NCI-H187 (cell line): ENCODE measurements at regions not wholly inside any gene's neighbourhood (a gene's known extent, or its start where the extent isn't known, plus 50 kb on each side); places are given as distances from the start of the nearest gene placed in this dataset.
"Not testable (repeated sequence)": the region's sequence is repeated elsewhere in the genome, so short reads cannot be mapped to it uniquely, and the experiment has no call there.

Experiments
- DNase-seq, 2 experiments: peaks; one replicate each; lab custom pipeline; 2025; lab: John Stamatoyannopoulos, UW

GRCh38 chr15:53126144-53126543, 336.0 kb upstream of the ONECUT1 start:
- no peak for DNase-seq

GRCh38 chr15:53122818-53123217, 332.7 kb upstream of the ONECUT1 start:
- DNase-seq = no peak

- DNase-seq = not testable (repeated sequence)
Measured at GRCh38 chr15:53116915-53117314, 326.8 kb upstream of the ONECUT1 start.

- no peak for DNase-seq
Measured at GRCh38 chr15:53116169-53116568, 326.0 kb upstream of the ONECUT1 start.

DNA sequence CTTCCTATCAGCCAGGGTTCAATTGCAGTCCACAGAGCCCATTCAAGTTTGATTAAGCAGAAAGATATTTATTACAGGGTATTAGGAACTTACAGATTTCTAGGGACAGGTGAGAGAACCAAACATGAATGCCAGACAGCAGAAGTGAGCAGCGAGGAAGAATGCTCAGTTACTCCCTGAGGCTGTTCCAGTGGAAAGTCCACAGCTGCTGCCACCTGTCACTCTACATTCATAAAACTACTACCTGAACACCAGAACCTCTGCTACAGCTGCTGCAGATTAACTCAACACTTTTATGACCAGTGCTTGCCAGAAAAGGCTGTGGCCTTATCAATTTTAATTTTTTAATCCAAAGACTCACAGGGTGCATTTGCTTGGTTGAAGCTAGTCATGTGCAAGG, 325.4 kb upstream of the ONECUT1 start:
- no peak for DNase-seq

DNA sequence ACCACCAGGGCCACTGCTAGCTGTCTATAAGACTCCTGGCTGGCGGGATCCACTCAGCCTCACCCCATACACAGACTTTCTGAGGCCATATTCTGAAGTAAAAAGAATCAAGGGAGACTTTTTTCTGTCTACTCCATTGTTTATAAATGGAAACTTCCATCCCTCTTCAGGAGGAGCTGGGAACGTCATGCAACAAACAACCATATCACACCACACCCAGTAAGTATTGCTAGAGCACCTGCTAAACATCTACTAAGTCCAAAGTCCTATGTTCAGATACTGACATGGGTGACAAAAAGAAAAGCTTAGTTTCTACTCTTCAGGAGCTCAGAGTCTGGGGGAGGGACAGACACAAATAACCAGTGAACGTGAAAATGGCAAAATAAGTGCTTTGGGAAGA, 324.8 kb upstream of the ONECUT1 start:
- no peak for DNase-seq

GRCh38 chr15:53110999-53111398, 320.9 kb upstream of the ONECUT1 start:
- DNase-seq = no peak

DNA sequence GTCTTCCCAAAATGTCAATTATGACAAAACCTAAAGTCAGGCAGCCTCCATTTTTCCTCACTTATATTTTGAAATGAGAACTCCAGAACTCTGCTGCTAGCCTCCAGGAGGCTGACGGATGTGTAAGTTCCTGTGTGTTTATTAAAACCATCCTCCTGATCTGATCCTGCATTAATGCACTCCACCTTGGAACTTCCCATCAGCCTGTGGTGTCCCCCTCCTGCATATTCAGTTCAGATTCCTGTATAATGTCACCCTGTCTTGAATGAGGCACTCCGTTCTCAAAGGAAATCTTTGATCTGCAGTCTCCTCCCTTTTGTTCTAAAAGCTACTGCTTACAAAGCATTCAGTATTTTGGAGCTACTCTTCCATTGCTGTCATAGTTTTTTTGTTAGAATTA, 318.2 kb upstream of the ONECUT1 start:
- no peak for DNase-seq

GRCh38 chr15:53107855-53108254, 317.7 kb upstream of the ONECUT1 start:
- no peak for DNase-seq

DNA sequence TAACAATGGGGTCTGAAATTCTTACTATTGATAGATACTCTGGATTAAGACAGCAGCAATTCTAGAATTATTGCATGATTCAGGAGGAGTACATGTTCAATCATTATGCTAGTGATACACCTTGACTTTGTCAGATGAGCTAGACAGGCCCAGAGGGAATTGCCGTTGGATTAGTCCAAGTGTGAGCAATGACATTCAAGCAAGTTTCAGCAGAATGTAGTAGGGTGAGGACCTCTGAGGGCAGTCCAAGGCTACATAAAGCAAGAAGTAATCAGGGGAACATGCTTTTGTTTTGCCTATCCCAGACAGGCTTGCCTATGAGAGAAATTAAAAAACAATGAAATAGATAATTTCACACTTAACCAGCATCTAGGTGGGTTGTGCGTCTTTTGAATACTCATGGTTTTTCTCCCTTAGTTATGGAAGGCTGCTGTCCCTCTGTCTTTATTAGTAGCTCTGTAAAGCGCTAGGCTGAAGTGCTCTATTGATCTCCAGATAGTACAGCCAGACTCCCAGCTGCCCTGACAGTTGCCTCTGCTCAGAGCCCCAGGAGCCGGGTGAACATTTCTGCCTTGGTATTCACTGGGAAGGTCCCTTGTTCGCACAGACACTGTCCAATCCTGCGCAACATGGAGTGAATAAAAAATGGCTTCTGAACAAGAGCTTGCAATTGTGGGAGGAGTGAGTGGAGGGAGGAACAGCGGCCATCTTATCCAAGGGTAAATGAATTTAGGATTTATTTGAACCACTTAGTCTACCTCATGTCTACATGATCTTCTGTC, 316.6 kb upstream of the ONECUT1 start:
- DNase-seq = no peak

DNA sequence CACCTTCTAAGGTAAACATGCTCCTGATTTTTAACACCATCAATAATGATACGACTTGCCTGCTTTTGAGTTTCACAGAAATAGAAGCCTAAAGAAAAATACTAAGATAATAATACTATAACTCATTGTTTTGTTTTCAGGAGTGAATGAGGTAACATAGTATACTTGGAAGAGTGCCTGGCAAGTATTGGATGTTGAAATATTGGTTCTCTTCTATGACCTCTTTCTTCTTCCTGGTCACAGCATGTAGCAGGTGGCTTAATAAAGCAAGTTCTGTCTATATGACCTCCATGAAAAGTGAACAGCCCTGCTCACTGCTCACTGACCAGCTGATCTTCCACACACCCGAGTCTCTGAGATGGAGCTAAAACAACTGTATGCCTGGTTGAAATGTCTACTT, 312.3 kb upstream of the ONECUT1 start:
- DNase-seq = no peak

DNA sequence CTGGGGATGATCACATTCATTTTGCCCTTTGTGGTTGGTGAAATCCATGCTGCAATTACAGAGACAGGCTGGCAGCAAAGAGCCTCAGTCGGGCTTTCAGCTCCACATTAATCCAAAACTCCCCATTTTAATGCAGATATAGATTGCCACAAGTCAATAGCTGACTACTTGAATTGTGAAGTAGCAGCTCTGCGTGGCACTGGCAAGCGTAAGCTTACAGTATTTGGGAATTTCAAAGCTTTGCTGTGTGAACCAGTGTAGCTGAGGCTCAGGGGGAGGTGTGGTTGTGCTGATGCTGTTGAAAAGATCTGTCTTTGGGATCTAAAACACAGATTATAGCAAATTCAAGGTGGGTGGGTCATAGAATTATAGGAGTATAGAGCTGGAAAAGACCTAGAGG, 290.3 kb upstream of the ONECUT1 start:
- no peak for DNase-seq

- DNase-seq = no peak
Measured at GRCh38 chr15:53074221-53074620, 284.1 kb upstream of the ONECUT1 start.

DNA sequence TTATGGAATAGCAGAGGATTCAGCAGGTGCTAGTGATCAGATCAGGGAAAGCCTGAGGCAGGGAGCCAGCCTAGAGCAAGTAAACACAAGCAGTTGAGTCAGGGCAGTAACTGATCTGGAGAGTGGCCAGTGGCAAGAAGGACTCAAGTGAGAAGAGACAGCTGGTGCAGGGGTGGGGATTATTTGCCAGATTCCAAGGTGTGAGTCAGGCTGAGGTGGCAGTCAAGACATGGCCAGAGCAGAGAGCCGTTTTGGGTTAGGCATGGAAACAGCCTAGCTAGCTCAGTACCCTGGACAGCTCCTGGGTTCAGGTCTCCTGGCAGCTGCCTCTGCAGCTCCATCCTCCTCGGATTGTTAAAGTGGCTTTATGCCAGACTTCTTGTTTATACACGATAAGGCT, 281.9 kb upstream of the ONECUT1 start:
- no peak for DNase-seq

DNA sequence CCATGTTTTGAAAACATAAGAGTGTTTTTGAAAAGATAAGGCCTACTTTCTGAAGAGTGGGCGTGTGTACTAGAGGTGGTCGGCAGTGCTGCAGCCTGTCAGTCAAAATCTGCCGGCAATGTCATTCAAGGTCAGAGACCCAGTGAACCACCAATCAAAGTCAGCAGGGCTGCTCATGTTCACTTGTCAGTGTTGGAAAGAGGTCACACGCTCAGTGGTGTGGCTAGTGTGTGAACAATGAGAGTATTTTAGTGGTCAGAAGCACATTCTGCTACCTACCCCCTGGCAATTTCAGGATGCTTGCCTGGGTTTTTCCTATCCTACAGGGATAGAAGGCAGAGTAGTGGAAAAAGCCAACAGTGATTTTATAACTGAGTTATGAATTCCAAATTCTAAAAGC, 278.5 kb upstream of the ONECUT1 start:
- no peak for DNase-seq

DNA sequence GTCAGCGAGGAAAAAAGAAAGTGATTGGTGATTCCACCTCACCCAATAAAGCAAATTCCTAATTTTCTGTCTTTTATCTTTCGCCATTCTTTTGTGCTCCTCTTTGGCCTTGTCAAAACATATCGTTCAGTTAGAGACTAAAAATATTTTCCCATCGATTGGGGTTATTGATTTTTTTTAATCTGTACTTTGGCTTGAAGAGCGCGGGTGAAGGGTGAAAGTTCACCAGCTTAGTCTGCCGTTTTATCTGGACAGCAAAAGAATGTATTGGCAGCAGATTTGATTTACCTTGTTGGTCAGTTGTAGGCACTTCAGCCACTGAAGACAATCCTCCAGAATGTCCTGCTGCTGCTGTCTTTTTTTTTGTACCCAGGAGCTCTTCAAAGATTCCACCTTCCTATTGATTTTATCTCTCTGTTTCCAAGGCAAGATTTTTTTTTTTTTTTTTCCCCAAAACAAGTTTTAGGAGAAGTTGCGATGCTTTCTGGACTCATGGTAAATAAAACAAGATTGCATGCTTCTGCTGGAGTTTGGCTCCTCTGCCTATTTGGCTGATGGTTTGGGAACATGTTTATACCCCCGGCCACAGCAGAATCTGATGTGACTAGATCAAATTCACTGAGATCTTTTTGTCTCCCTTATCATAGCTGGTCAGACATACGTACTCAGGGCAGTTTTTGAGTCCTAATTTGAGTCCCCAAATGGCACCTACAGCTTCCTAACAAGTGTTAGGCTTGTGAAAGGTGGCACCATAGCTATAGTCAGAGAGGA, 269.3 kb upstream of the ONECUT1 start:
- DNase-seq = no peak

DNA sequence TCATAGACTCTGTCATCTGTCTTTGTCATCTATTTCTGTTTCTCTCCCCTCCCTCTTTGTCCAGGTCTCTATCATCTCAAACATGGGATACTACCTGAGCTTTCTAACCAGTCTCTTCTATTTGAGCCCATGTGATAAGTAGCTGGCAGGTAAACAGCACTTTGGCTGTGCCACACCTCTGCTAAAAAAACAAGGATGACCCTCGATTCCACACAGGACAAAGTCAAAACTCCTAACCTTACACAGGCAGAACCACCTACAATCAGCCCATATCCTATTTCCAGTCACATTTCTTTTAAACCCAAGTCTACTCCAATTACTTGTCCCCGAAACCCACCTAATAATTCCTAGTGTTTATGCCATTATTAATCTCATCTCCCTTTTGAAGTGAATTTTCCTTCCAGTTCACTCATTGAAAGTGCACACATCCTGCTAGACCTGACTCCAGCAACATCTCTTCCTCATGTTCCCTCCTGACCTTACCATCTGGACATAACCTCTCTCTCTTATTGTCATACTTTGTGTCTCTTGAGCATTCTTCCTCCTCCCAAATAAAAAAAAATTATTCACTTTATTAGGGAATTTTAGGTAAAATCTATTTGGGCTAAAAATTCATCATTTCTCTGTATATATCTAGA, 256.1 kb upstream of the ONECUT1 start:
- no peak for DNase-seq

DNA sequence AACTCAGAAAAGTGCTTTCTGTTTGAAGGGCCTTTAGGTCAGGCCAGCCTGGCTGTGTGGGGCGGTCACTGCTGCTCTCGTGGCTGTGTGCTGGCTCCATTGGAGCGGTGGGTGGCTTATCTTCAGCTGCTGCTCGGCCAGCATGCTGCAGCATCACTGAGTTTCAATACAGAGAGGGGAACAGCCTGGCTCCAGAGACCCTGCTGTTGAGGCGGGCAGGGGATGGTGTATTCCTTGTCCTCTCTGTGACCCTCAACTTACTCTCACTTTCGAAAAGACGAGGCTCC, 248.5 kb upstream of the ONECUT1 start:
- DNase-seq = no peak

DNA sequence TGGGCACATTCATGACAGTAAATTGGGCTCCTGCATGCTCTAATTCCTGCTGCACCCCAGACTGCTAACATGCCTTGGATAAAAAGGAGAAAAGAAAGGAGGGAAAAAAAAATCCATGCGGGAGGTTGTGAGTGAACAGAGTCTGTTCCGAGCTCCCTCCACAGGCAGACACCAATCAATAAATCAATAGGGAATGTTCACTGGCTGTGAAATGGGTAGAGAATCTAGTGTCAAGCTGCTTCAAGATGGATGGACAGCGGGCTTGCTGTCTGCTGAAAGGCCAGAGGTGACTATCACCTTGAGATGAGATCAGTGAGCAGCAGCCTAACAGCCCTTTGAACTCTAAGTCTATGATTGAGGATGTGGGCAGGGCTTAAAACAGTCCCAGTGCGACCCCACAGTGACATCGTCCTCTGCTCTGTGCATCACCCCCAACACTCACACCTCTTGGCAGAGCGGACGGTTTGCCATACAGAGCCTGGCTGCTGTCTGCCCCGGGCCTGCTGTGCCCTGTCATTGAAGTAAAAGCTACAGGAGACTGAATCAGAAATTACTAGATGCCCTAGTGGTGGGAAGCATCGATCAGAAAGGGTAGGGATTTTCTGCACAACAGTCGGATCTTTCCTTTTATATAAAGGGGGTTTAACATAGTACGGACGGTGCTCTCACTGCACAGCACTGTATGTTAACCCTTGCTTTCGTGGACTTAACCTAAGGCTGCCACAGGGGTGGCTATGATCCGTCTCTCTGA, 247.9 kb upstream of the ONECUT1 start:
- no peak for DNase-seq

DNA sequence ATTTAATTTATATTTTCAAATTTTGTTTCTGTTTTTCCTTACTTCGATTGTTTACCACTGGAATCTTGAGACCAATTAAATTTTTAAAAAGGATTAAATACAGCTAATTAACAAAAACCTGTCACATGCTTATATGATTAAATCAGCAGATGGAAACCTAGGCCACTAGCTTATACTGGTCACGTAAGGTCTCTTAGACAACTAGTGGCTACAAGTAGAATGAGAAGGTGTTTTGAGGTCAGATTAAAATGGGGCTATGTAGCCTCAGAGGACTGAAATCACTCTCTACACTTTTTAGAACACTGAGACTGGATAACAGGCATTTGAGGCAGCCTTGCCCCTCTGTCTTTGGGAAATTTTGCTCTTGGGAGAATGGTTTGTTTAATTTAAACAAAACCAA, 246.5 kb upstream of the ONECUT1 start:
- no peak for DNase-seq

DNA sequence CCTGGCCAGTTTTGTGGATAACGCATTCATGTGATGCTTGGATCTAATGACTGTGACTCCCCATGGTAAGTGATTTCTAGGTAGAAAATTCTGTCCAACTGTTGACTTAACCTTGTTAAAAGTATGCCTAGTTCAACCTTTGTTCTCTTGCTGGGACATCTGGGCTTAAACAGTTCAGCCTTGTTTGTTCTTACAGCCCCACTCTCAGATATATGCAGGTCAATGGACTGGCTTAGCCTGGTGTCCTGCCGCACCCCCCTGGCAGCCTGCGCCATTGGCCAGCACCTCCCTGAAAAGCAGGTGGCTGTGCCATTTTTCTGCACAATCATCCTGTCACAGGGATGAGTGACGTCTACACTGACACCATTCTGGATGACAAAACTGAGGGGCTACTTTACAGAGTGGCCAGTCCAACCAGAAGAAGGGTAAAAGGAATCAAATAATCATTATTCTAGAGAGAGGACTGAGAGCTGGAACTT, 244.7 kb upstream of the ONECUT1 start:
- DNase-seq = no peak

GRCh38 chr15:53033709-53034108, 243.6 kb upstream of the ONECUT1 start:
- DNase-seq = no peak
